ENCODE measurements at regions not wholly inside any gene's neighbourhood (a gene's known extent, or its start where the extent isn't known, plus 50 kb on each side); places are given as distances from the start of the nearest gene placed in this dataset.

DNA sequence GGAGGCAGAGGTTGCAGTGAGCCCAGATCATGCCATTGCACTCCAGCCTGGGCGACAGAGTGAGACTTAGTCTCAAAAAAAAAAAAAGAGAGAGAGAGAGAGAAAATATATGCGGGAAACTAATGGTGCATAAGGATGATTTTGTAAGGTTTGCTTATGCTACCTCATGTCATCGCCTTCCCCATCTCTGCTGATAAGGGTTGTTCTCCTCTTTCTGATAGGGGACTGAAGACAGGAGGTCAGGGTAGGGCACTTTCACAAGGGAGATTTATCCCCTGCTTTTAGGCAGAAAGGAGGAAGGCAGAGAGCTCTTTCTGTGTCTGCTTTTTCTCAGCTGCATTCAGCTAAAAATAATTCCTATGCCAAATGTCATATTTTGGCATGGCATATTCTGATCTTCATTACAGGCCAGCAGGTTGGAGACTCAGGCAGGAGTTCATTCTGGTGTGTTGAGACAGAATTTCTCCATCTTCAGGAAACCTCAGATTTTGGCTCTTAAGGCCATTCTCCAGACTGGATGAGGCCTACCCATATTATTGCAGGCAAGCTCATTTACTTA, 220.2 kb downstream of the AUH start:
- no peak overlapping the region for H3K9ac ChIP-seq (ENCODE audit: low read length)
- Mint-ChIP-seq H3K27me3 (peaks cover 3% of the 10 kb centered on the region), H3K4me1 (no peaks in the 10 kb centered on the region), H3K27ac (no peak overlapping the region), H3K9me3 (ENCODE audit: insufficient read depth) (no peaks in the 10 kb centered on the region), H3K4me3 (no peak overlapping the region)
- no peaks in the 10 kb centered on the region for H3K79me2 ChIP-seq (ENCODE audit: control insufficient read depth, insufficient read depth, low read length)
- no peak overlapping the region for H3K27ac ChIP-seq (ENCODE audit: low read length in 2 of 2)
- no peak overlapping the region for H3K4me3 ChIP-seq (ENCODE audit: control extremely low read depth in 1 of 5, extremely low read depth in 1 of 5, insufficient read depth in 1 of 5, low read depth in 2 of 5, low read length in 4 of 5)
- ChIA-PET CTCF (interaction anchor here (0.7 kb wide), 1 partner anchor 284 kb away, joined by 3 read pairs; no protein-coding TSS in a partner anchor), POLR2A (no interaction called here)
- H3K36me3 ChIP-seq (replicated peaks in 1 of 2; ENCODE audit: control extremely low read depth in 1 of 2, control insufficient read depth in 1 of 2, extremely low read depth in 1 of 2, insufficient read depth in 2 of 2, low read length in 1 of 2), result no peaks in the 10 kb centered on the region
- TF ChIP-seq EZH2 (IDR thresholded peaks at IDR 0.05; ENCODE audit: borderline replicate concordance, insufficient read depth, low read depth, low read length, poor library complexity, severe bottlenecking), result no peak
- TF ChIP-seq, protein P1, sequence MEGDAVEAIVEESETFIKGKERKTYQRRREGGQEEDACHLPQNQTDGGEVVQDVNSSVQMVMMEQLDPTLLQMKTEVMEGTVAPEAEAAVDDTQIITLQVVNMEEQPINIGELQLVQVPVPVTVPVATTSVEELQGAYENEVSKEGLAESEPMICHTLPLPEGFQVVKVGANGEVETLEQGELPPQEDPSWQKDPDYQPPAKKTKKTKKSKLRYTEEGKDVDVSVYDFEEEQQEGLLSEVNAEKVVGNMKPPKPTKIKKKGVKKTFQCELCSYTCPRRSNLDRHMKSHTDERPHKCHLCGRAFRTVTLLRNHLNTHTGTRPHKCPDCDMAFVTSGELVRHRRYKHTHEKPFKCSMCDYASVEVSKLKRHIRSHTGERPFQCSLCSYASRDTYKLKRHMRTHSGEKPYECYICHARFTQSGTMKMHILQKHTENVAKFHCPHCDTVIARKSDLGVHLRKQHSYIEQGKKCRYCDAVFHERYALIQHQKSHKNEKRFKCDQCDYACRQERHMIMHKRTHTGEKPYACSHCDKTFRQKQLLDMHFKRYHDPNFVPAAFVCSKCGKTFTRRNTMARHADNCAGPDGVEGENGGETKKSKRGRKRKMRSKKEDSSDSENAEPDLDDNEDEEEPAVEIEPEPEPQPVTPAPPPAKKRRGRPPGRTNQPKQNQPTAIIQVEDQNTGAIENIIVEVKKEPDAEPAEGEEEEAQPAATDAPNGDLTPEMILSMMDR (IDR thresholded peaks at IDR 0.05), result no peak
- DNase-seq (no peak), ATAC-seq (ENCODE audit: low read depth) (no peak)
- WGBS (ENCODE audit: insufficient coverage), result 0% methylated on average over 1 of the region's 3 CpGs
- peaks cover 0 to 3% (median 0%) of the 10 kb centered on the region in 3 donors for H3K9me3 ChIP-seq (ENCODE audit: control extremely low read depth in 1 of 3, control insufficient read depth in 2 of 3, insufficient read depth in 1 of 3, low read length in 2 of 3)
- peaks cover 0 to 1% of the 10 kb centered on the region in 2 donors for H3K4me1 ChIP-seq (ENCODE audit: control insufficient read depth in 2 of 2, insufficient read depth in 2 of 2, low read length in 2 of 2)
- intact Hi-C loops (cut with micrococcal nuclease), result no loop called here
- H3K27me3 ChIP-seq (replicated peaks in 1 of 4; ENCODE audit: control extremely low read depth in 1 of 4, control insufficient read depth in 3 of 4, insufficient read depth in 4 of 4, low read length in 3 of 4), result no peaks in the 10 kb centered on the region
- H4K20me1 ChIP-seq (ENCODE audit: control insufficient read depth, insufficient read depth, low read length, poor library complexity, severe bottlenecking), result no peaks in the 10 kb centered on the region
- H2AFZ ChIP-seq (ENCODE audit: insufficient read depth, low read depth, low read length, poor library complexity, severe bottlenecking), result no peak overlapping the region
- no peak overlapping the region for H3K4me2 ChIP-seq (replicated peaks; ENCODE audit: low read depth, low read length, poor library complexity, severe bottlenecking)

DNA sequence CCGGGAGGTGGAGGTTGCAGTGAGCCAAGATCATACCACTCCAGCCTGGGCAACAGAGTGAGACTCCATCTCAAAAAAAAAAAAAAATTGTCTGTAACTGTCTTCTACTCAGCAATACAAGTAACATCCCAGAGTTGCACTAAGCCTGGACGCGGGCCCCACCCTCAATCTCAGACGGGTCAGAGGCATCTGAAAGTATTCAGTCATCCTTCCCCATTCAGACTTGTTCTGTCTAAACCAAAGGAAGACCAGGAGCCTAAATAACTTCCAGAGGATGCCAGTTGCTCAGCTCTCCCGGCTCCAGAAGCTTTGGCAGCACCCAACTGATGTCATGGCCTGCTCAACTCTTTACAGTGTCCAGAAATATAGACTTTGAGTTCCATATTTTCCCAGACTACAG, 218.6 kb downstream of the AUH start:
- no peak overlapping the region for H3K4me3 Mint-ChIP-seq
- no peak overlapping the region for H2AFZ ChIP-seq (ENCODE audit: insufficient read depth, low read depth, low read length, poor library complexity, severe bottlenecking)
- no peaks in the 10 kb centered on the region for H3K79me2 ChIP-seq (ENCODE audit: control insufficient read depth, insufficient read depth, low read length)
- peaks cover 0 to 3% (median 0%) of the 10 kb centered on the region in 3 donors for H3K9me3 ChIP-seq (ENCODE audit: control extremely low read depth in 1 of 3, control insufficient read depth in 2 of 3, insufficient read depth in 1 of 3, low read length in 2 of 3)
- WGBS (ENCODE audit: insufficient coverage), result 97% methylated on average over 4 of the region's 5 CpGs
- H3K4me1 Mint-ChIP-seq, result peaks cover 14% of the 10 kb centered on the region
- peaks cover 4 to 16% of the 10 kb centered on the region in 2 donors for H3K4me1 ChIP-seq (ENCODE audit: control insufficient read depth in 2 of 2, insufficient read depth in 2 of 2, low read length in 2 of 2)
- H3K4me3 ChIP-seq (ENCODE audit: control extremely low read depth in 1 of 5, extremely low read depth in 1 of 5, insufficient read depth in 1 of 5, low read depth in 2 of 5, low read length in 4 of 5), result no peak overlapping the region
- DNase-seq, result no peak
- no peak for ATAC-seq (ENCODE audit: low read depth)
- intact Hi-C loops (cut with micrococcal nuclease), result no loop called here
- no peaks in the 10 kb centered on the region for H3K27me3 Mint-ChIP-seq
- no peaks in the 10 kb centered on the region for H3K36me3 ChIP-seq (replicated peaks in 1 of 2; ENCODE audit: control extremely low read depth in 1 of 2, control insufficient read depth in 1 of 2, extremely low read depth in 1 of 2, insufficient read depth in 2 of 2, low read length in 1 of 2)
- H3K4me2 ChIP-seq (replicated peaks; ENCODE audit: low read depth, low read length, poor library complexity, severe bottlenecking), result no peak overlapping the region
- no peaks in the 10 kb centered on the region for H3K9me3 Mint-ChIP-seq (ENCODE audit: insufficient read depth)
- no peaks in the 10 kb centered on the region for H4K20me1 ChIP-seq (ENCODE audit: control insufficient read depth, insufficient read depth, low read length, poor library complexity, severe bottlenecking)
- H3K27me3 ChIP-seq (replicated peaks in 1 of 4; ENCODE audit: control extremely low read depth in 1 of 4, control insufficient read depth in 3 of 4, insufficient read depth in 4 of 4, low read length in 3 of 4), result no peaks in the 10 kb centered on the region
- H3K9ac ChIP-seq (ENCODE audit: low read length), result no peak overlapping the region
- TF ChIP-seq, protein P1 (IDR thresholded peaks at IDR 0.05), result no peak
- TF ChIP-seq EZH2 (IDR thresholded peaks at IDR 0.05; ENCODE audit: borderline replicate concordance, insufficient read depth, low read depth, low read length, poor library complexity, severe bottlenecking), result no peak
- POLR2A ChIA-PET, result no interaction called here
- no peak overlapping the region for H3K27ac Mint-ChIP-seq
- CTCF ChIA-PET, result no interaction called here
- no peak overlapping the region for H3K27ac ChIP-seq (ENCODE audit: low read length in 2 of 2)
